GM19395 (cell line): ENCODE measurements at regions not wholly inside any gene's neighbourhood (a gene's known extent, or its start where the extent isn't known, plus 50 kb on each side); places are given as distances from the start of the nearest gene placed in this dataset.
A peak's percentile ranks its signal among the peaks of the same experiment; 100 is the strongest.
"Not testable (repeated sequence)": the region's sequence is repeated elsewhere in the genome, so short reads cannot be mapped to it uniquely, and the experiment has no call there.

Source experiments
- ATAC-seq: cut with Tn5 transposase; IDR thresholded peaks from one replicate; pipeline ENCODE4 v1.9.1; 2021; ENCODE audit warnings: mild to moderate bottlenecking, moderate library complexity; ENCODE audit not compliant: unreplicated experiment

DNA sequence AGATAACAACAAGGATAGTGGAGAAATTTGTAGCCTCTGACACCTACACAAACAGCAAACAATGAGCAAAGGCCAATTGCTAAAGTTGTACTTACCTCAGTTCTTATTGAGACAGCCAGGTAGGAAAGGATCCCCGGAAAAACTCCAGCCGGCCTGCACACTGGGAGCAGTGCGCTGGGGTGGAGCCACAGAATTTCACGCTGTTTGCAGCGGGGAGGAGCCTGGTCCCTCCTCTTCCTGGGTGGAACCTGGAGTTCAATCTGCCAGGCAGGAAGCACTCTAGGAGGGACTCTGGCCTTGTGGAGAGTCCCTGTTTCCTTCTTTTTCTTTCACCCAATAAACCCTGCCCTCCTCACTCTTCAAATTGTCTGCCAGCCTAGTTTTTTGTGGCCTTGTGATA, 382.6 kb upstream of the TGIF2LX start:
- ATAC-seq, result not testable (repeated sequence)

GRCh38 chrX:89557146-89557545, 364.6 kb upstream of the TGIF2LX start:
- not testable (repeated sequence) for ATAC-seq

DNA sequence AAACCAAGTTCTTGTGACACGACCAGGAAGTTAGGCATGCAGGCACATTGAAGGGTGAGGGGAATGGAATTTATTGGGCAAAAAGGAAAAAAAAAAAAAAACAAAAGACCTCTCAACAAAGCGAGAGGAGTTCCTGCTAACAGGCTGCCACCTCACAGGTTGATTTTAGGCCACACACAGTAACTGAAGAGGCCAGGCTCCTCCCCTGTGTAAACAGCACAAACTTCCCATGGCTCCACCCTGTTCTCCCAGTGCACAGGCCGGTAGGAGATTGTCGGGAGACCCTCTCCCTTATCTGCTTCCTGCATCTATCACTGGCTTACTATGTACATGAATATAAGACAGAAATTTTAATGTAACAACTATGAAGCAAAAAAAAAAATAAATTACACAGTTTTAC, 359.6 kb upstream of the TGIF2LX start:
- ATAC-seq, result not testable (repeated sequence)

- ATAC-seq, result not testable (repeated sequence)
Measured at GRCh38 chrX:89563107-89563506, 358.6 kb upstream of the TGIF2LX start.

DNA sequence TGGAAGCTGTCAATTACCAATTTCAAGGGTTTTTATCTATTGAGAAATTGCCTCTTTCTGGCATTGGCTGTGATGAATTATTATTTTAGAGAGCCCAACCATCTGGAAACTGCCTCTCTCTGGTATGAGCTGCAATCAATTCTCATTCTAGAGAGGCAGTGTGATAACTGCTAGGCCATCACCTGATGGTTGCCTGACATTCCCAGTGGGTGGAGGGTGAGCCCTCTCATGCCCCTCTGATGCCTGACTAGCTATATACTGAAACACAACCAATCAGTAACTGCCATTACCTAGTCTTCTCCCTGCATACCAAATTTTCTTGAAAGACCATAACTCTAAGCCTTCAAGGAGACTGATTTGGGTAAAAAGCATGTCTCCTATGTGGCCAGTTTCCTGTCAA, 353.9 kb upstream of the TGIF2LX start:
- not testable (repeated sequence) for ATAC-seq

GRCh38 chrX:89581868-89582267, 339.8 kb upstream of the TGIF2LX start:
- not testable (repeated sequence) for ATAC-seq

DNA sequence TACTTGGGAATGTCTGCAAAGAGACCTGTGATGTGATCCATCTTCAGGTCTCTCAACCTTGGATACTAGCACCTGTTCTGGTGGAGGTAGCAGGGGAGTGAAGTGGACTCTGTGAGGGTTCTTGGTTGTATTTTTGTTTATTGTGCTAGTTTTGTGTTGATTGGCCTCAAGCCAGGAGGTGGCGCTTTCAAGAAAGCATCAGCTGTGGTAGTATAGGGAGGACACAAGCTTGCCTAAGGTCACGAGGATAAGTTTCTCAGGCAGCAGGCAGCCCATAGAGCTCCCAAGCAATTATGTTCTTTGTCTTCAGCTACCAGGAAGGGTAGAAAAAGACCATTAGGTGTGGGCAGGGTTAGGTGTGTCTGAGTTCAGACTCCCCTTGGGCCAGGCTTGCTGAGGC, 289.9 kb upstream of the TGIF2LX start:
- ATAC-seq, result not testable (repeated sequence)

DNA sequence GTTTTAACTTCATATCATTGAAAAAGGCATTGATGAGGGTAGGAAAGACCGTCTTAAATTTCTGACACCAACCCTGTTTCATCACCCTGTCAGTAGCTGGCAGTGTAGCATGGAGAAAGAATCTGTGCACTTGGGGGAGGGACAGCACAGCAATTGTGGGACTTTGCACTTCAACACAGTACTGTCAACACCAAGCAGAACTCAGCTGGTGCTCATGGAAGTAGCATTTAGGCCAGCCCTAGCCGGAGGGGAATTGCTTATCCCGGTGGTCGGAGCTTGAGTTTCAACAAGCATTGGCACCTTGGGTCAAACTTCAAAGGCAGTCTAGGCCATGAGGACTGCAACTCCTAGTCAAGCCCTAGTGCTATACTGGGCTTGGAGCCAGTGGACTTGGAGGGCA, 285.8 kb upstream of the TGIF2LX start:
- not testable (repeated sequence) for ATAC-seq

DNA sequence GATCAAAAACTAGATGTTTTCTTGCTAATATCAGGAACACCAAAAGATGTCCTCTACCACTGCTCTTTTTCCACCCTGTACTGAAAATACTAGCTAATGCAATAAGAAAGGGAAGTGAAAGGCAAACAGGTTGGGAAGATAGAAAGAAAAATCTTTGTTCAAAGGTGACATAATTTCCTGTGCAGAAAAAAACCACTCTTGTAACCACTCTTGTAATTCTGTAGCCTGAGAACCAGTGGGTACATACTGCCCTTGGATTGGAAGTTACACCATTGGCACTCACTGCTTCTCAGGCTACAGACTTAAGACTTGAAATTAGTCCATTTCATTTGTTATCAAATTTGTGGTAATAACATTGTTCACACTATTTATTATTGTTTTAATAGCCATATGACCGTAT, 263.0 kb upstream of the TGIF2LX start:
- ATAC-seq, result not testable (repeated sequence)

GRCh38 chrX:89706481-89706880, 215.2 kb upstream of the TGIF2LX start:
- not testable (repeated sequence) for ATAC-seq

DNA sequence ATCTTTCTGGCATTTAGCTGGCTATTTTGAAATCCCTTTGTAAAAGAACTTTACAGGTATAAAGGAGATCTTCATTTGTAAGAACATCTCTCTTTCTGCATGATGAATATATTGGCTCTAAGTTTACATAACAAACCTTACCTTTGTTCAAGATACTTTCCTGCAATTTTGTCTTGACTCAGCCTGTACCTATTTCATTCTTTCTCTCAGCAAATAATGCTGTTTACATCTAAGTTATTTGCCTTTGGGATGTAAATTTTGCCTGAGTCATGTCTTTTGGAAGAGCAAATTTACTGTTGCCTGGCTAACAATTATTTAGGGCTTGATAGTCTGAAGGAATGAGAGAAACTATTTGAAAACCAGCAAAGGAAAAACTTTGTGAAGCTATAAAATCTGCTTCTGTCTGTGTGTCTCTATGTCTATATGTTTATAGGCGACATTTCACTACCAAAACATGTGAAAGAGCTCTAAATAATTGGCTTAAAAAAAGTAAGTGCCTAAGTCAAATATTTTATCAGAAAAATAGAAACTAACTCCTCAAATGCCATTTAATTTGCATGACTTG, 214.3 kb upstream of the TGIF2LX start:
- ATAC-seq, result not testable (repeated sequence)

DNA sequence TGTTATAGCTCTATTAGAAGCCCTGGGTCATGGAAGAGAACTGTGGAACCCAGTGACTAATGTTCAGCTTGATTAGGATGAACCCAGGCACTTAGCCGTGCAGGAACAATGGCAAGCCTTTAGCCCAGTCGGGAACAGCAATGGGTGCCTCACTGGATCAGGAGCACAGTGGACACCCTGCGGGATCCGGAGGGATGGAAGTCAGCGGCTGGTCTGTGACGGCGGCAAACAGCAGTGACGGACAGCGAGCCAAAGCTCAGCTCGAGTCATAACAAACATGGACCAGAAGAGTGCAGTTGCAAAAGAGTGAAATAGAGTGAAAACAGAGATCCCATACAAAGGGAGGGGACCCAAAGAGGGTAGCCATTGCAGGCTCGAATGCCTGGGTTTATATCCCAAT, 187.3 kb upstream of the TGIF2LX start:
- ATAC-seq, result not testable (repeated sequence)

DNA sequence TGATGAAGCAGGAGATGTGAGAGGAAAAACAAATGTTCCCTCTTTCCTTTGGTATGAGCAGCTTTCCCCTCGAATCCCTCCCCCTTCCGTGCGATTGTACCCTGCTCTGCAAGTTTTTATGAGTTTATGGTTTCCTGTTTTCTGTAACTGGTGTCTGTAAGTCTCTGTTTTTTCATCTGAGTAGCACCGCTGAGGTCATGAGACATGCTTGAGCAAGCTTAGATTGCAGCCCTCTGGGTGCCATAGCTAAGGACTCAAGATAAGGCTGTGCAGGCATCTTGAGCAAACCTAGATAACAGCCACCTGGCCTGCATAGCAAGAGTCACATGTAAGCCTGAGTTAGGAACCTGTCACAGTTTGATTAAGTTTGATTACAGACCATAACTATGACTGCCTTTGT, 165.2 kb upstream of the TGIF2LX start:
- ATAC-seq, result not testable (repeated sequence)

DNA sequence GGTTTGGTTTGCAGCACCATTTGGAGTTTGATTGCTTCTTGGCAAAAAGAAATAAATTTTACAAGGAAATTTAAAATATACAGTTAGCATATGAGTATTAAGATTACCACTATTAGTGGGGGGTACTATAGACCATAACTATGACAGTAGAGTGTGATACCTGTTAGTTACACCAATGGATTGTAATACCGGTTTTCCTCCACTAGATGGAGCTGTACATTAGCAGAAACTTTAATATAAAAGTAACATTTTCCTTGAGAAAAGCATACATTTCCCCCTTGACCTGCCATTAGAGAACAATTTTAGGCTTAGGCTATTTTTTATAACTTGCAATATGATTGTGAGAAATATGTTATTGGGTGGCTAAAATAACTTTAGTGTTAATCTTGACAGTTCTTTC, 163.9 kb upstream of the TGIF2LX start:
- peak; percentile 65 for ATAC-seq

DNA sequence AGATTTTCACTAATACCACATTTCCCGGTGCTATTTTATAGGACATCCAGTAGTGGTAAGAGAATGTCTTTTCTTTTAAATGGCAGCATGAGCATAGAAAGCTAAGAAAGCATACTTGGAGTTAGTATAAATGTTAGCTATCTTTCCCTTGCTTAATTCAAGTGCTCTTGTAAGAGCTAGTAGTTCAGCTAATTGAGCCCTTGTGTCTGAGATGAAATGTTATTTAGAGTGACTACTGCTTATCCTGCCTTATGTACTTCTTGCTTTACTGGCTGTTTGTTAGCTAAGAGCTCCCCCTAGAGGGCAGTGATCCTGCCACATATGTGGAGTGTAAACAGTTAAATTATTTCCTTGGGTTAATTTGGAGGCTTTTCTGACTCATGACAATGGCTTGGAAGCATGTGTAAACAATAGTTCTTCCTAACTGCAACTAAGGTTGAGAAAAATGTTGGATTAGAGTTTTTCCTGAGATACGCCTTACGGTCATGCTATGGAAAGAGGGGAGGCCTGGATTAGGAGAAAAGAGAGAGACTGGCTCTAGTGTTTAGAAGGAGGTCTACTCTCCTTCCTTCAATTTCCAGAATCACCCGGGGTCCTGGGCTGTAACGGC, 162.5 kb upstream of the TGIF2LX start:
- not testable (repeated sequence) for ATAC-seq

- not testable (repeated sequence) for ATAC-seq
Measured at GRCh38 chrX:89771639-89772038, 150.1 kb upstream of the TGIF2LX start.

DNA sequence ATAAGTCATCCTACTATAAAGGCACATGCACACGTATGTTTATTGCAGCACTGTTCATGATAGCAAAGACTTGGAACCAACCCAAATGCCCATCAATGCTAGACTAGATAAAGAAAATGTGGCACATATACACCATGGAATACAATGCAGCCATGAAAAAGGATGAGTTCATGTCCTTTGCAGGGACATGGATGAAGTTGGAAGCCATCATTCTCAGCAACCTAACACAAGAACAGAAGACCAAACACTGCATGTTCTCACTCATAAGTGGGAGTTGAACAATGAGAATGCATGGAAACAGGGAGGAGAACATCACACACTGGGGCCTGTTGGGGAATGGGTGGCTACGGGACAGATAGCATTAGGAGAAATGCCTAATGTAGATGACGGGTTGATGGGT, 110.3 kb upstream of the TGIF2LX start:
- not testable (repeated sequence) for ATAC-seq

GRCh38 chrX:89839723-89840122, 82.0 kb upstream of the TGIF2LX start:
- not testable (repeated sequence) for ATAC-seq

GRCh38 chrX:89871662-89872061, 50.0 kb upstream of the TGIF2LX start:
- peak; percentile 97 for ATAC-seq
